SK-N-SH (cell line): ENCODE measurements at regions not wholly inside any gene's neighbourhood (a gene's known extent, or its start where the extent isn't known, plus 50 kb on each side); places are given as distances from the start of the nearest gene placed in this dataset.

ENCODE experiments used
- CTCF ChIA-PET: fragments of 300-600, 350-600 bp; formaldehyde crosslinking; extraction: SDS; loops from one replicate; lab custom pipeline; 2021; lab: Yijun Ruan, JAX
- POLR2A ChIA-PET: fragments of 350-600 bp; sonication (Branson Sonifier 250); formaldehyde crosslinking; extraction: SDS; loops from one replicate; lab custom pipeline; 2020; ENCODE audit warnings: antibody characterized with exemption, inconsistent platforms; lab: Yijun Ruan, JAX
- DNase-seq: peaks from one replicate; pipeline ENCODE4 v3.0.0; 2012
- H2AFZ ChIP-seq: fragments of 200-600 bp; sonication (generic); 2 replicates; pipeline ENCODE4 v1.8.1; 2016; ENCODE audit warnings: antibody characterized with exemption, mild to moderate bottlenecking, low read depth
- H3F3A ChIP-seq: fragments of 200-600 bp; sonication (generic); replicated peaks from 2 replicates; pipeline ENCODE3; 2016; ENCODE audit warnings: antibody characterized with exemption, mild to moderate bottlenecking; ENCODE audit not compliant: insufficient read depth
- H3K27ac ChIP-seq, 2 experiments: fragments of 200-500 bp in 1 of 2; fragments of 200-600 bp in 1 of 2; sonication (Bioruptor generic) in 1 of 2; sonication (generic), shearing (Covaris generic) in 1 of 2; 2 replicates each; pipeline versions ENCODE4 v1.5.1 to v1.6.1; 2014 to 2016; ENCODE audit warnings: low read depth in 2 of 2, inconsistent platforms in 1 of 2, low read length in 1 of 2, mild to moderate bottlenecking in 1 of 2, mixed read lengths in 1 of 2
- H3K27me3 ChIP-seq: fragments of 200-600 bp; sonication (generic), shearing (Covaris generic); 2 replicates; pipeline ENCODE4 v1.6.1; 2016; ENCODE audit warnings: mixed run types; ENCODE audit not compliant: insufficient read depth
- H3K36me3 ChIP-seq, 2 experiments: fragments of 200-500 bp in 1 of 2; fragments of 200-600 bp in 1 of 2; sonication (Bioruptor generic) in 1 of 2; sonication (generic) in 1 of 2; replicated peaks in 1 of 2; 2 replicates each; pipeline versions ENCODE3 to v1.5.1; 2014 to 2016; ENCODE audit warnings: low read length in 1 of 2, mild to moderate bottlenecking in 1 of 2; ENCODE audit not compliant: insufficient read depth in 2 of 2, control insufficient read depth in 1 of 2
- H3K4me1 ChIP-seq, 2 experiments: fragments of 200-500 bp in 1 of 2; fragments of 200-600 bp in 1 of 2; sonication (Bioruptor generic) in 1 of 2; sonication (generic), shearing (Covaris generic) in 1 of 2; 2 replicates each; pipeline versions ENCODE4 v1.5.1 to v1.6.1; 2014 to 2016; ENCODE audit warnings: low read depth in 1 of 2, low read length in 1 of 2, mixed run types in 1 of 2; ENCODE audit not compliant: insufficient read depth in 2 of 2, control insufficient read depth in 1 of 2
- H3K4me2 ChIP-seq: fragments of 200-600 bp; sonication (generic), shearing (Covaris generic); 2 replicates; pipeline ENCODE4 v1.6.1; 2017; ENCODE audit warnings: mixed run types
- H3K4me3 ChIP-seq, 2 experiments: fragments of 200-500 bp in 1 of 2; fragments of 200-600 bp in 1 of 2; sonication (Bioruptor generic) in 1 of 2; sonication (generic), shearing (Covaris generic) in 1 of 2; 2 replicates each; pipeline versions ENCODE4 v1.5.1 to v1.8.1; 2014 to 2016; ENCODE audit warnings: low read depth in 2 of 2, inconsistent platforms in 1 of 2, low read length in 1 of 2, mild to moderate bottlenecking in 1 of 2, mixed read lengths in 1 of 2, moderate library complexity in 1 of 2
- H3K79me2 ChIP-seq: fragments of 200-600 bp; sonication (generic); 2 replicates; pipeline ENCODE4 v1.8.1; 2017; ENCODE audit warnings: mild to moderate bottlenecking; ENCODE audit not compliant: insufficient read depth
- H3K9ac ChIP-seq: fragments of 200-600 bp; sonication (generic); 2 replicates; pipeline ENCODE4 v1.6.1; 2017; ENCODE audit warnings: mixed run types
- H3K9me2 ChIP-seq: fragments of 200-600 bp; sonication (generic); 2 replicates; pipeline ENCODE4 v1.6.1; 2017; ENCODE audit warnings: mixed run types
- H3K9me3 ChIP-seq: fragments of 200-600 bp; sonication (generic); 2 replicates; pipeline ENCODE4 v1.6.1; 2017; ENCODE audit warnings: mixed run types, mild to moderate bottlenecking, moderate library complexity
- H4K20me1 ChIP-seq: fragments of 200-600 bp; sonication (generic); 2 replicates; pipeline ENCODE4 v1.6.1; 2017; ENCODE audit warnings: mild to moderate bottlenecking, mixed run types; ENCODE audit not compliant: insufficient read depth
- CHD2 ChIP-seq: fragments of 150-350 bp; IDR thresholded peaks from 2 replicates; pipeline ENCODE4 v1.6.1; 2018; ENCODE audit warnings: low read length; ENCODE audit not compliant: partially characterized antibody
- ELF1 ChIP-seq: IDR thresholded peaks from 2 replicates; pipeline ENCODE4 v1.4.0; 2012
- EZH2phosphoT487 ChIP-seq: fragments of 200-600 bp; sonication (generic); IDR thresholded peaks from 2 replicates; pipeline ENCODE4 v1.6.1; 2017; ENCODE audit warnings: low read depth, mixed run types, mild to moderate bottlenecking, antibody characterized with exemption, moderate library complexity, borderline replicate concordance
- GATA2 ChIP-seq: sonication (generic); formaldehyde crosslinking; IDR thresholded peaks from 2 replicates; pipeline ENCODE4 v1.5.0; 2020; ENCODE audit warnings: mild to moderate bottlenecking, missing genetic modification reagents
- JUND ChIP-seq: IDR thresholded peaks from 2 replicates; pipeline ENCODE4 v1.4.0; 2012
- MEF2A ChIP-seq: IDR thresholded peaks from 2 replicates; pipeline ENCODE4 v1.4.0; 2012; ENCODE audit warnings: low read depth, borderline replicate concordance
- MXI1 ChIP-seq: IDR thresholded peaks from 2 replicates; pipeline ENCODE4 v1.6.1; 2012; ENCODE audit warnings: mild to moderate bottlenecking, low read depth, low read length, improper control_type of control experiment
- NFIC ChIP-seq: IDR thresholded peaks from 2 replicates; pipeline ENCODE4 v1.4.0; 2012; ENCODE audit warnings: borderline replicate concordance
- NRF1 ChIP-seq: IDR thresholded peaks from 2 replicates; pipeline ENCODE4 v1.6.1; 2012; ENCODE audit warnings: low read depth, mild to moderate bottlenecking, low read length
- PBX3 ChIP-seq: IDR thresholded peaks from 2 replicates; pipeline ENCODE4; 2012
- POLR2AphosphoS5 ChIP-seq: IDR thresholded peaks from 2 replicates; pipeline ENCODE4 v1.6.1; 2012; ENCODE audit warnings: low read depth, low read length
- RAD21 ChIP-seq: IDR thresholded peaks from 2 replicates; pipeline ENCODE4 v1.6.1; 2012; ENCODE audit warnings: mild to moderate bottlenecking, low read length
- RCOR1 ChIP-seq: fragments of 150-350 bp; IDR thresholded peaks from 2 replicates; pipeline ENCODE4 v1.6.1; 2017; ENCODE audit warnings: antibody characterized with exemption, low read length
- REST ChIP-seq: IDR thresholded peaks from 2 replicates; pipeline ENCODE4 v1.6.1; 2012; ENCODE audit warnings: mild to moderate bottlenecking, low read depth, low read length, moderate library complexity
- SIN3A ChIP-seq: IDR thresholded peaks from 2 replicates; pipeline ENCODE4 v1.6.1; 2012; ENCODE audit warnings: low read depth, mild to moderate bottlenecking, low read length, moderate library complexity, borderline replicate concordance
- SMC3 ChIP-seq: IDR thresholded peaks from 2 replicates; pipeline ENCODE4 v1.6.1; 2012; ENCODE audit warnings: low read depth, low read length, improper control_type of control experiment
- USF2 ChIP-seq: fragments of 150-350 bp; IDR thresholded peaks from 2 replicates; pipeline ENCODE4 v1.6.1; 2017; ENCODE audit warnings: antibody characterized with exemption, low read length, low read depth, borderline replicate concordance
- YY1 ChIP-seq: IDR thresholded peaks from 2 replicates; pipeline ENCODE4 v1.4.0; 2012; ENCODE audit warnings: low read depth, mild to moderate bottlenecking
- WGBS: methylation state at CpG from one replicate; pipeline ENCODE4 v1.1.6; 2017; ENCODE audit warnings: low lambda C conversion rate; 5-methylcytosine and 5-hydroxymethylcytosine counted together
- TF ChIP-seq, protein P1 (sequence below): fragments of 200-600 bp; sonication (generic); IDR thresholded peaks from 2 replicates; pipeline ENCODE4 v1.6.1; 2017; ENCODE audit warnings: antibody characterized with exemption, mild to moderate bottlenecking, moderate library complexity

- no peaks in the 10 kb centered on the region for H3K36me3 ChIP-seq
- CTCF ChIA-PET = no interaction called here
- no peaks in the 10 kb centered on the region for H3K9me2 ChIP-seq
- no peak overlapping the region for H3K4me2 ChIP-seq
- H2AFZ ChIP-seq = no peak overlapping the region
- no peaks in the 10 kb centered on the region for H3F3A ChIP-seq
- no peak for DNase-seq
- no peak overlapping the region for H3K9ac ChIP-seq
- TF ChIP-seq GATA2 (CRISPR knock-in tag) (no peak), ELF1 (no peak), EZH2phosphoT487 (no peak), MXI1 (no peak), RAD21 (no peak), RCOR1 (no peak), JUND (no peak), SIN3A (no peak), MEF2A (no peak), SMC3 (no peak), REST (no peak), NFIC (no peak), NRF1 (no peak), POLR2AphosphoS5 (no peak), CHD2 (no peak), PBX3 (no peak), YY1 (no peak), USF2 (no peak)
- TF ChIP-seq, protein P1, sequence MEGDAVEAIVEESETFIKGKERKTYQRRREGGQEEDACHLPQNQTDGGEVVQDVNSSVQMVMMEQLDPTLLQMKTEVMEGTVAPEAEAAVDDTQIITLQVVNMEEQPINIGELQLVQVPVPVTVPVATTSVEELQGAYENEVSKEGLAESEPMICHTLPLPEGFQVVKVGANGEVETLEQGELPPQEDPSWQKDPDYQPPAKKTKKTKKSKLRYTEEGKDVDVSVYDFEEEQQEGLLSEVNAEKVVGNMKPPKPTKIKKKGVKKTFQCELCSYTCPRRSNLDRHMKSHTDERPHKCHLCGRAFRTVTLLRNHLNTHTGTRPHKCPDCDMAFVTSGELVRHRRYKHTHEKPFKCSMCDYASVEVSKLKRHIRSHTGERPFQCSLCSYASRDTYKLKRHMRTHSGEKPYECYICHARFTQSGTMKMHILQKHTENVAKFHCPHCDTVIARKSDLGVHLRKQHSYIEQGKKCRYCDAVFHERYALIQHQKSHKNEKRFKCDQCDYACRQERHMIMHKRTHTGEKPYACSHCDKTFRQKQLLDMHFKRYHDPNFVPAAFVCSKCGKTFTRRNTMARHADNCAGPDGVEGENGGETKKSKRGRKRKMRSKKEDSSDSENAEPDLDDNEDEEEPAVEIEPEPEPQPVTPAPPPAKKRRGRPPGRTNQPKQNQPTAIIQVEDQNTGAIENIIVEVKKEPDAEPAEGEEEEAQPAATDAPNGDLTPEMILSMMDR = no peak
- TF ChIP-seq, all 33 proteins: peak for 0
- Histone ChIP-seq H3K4me1 (no peaks in the 10 kb centered on the region), H3K27ac (no peak overlapping the region), H3K9me3 (no peaks in the 10 kb centered on the region), H3K79me2 (no peaks in the 10 kb centered on the region), H3K4me3 (no peak overlapping the region), H3K27me3 (no peaks in the 10 kb centered on the region), H4K20me1 (no peaks in the 10 kb centered on the region)
- WGBS = 13% methylated on average over 3 of the region's 3 CpGs
- POLR2A ChIA-PET = no interaction called here
These were observed 601.2 kb downstream of the PYDC2 start for GRCh38 chr3:192062186-192062585.
